ENCODE measurements at regions not wholly inside any gene's neighbourhood (a gene's known extent, or its start where the extent isn't known, plus 50 kb on each side); places are given as distances from the start of the nearest gene placed in this dataset.

- DNase-seq (no peak), ATAC-seq (ENCODE audit: poor library complexity) (peak; percentile 31)
- intact Hi-C loops (cut with DNase I), result no loop called here
These were observed 188.2 kb downstream of the ZFP36L2 start for GRCh38 chr2:43038034-43038695.

- intact Hi-C loops (cut with DNase I), result no loop called here
- DNase-seq (no peak), ATAC-seq (ENCODE audit: poor library complexity) (no peak)
These were observed 190.5 kb downstream of the ZFP36L2 start for GRCh38 chr2:43035922-43036321.

- intact Hi-C loops (cut with DNase I), result no loop called here
- DNase-seq (no peak), ATAC-seq (ENCODE audit: poor library complexity) (no peak)
These were observed 191.5 kb downstream of the ZFP36L2 start for GRCh38 chr2:43034921-43035320.

GRCh38 chr2:43034242-43034619 lies 192.2 kb downstream of the ZFP36L2 start:
- ATAC-seq (ENCODE audit: poor library complexity) (no peak), DNase-seq (no peak)
- intact Hi-C loops (cut with DNase I), result no loop called here

GRCh38 chr2:43033466-43034241 lies 192.8 kb downstream of the ZFP36L2 start:
- no peak for ATAC-seq (ENCODE audit: poor library complexity)
- DNase-seq, result no peak
- intact Hi-C loops (cut with DNase I), result no loop called here

GRCh38 chr2:43033016-43033270 lies 193.5 kb downstream of the ZFP36L2 start:
- no peak for ATAC-seq (ENCODE audit: poor library complexity)
- no peak for DNase-seq
- intact Hi-C loops (cut with DNase I), result no loop called here

- peak; percentile 81 for DNase-seq
- intact Hi-C loops (cut with DNase I), result no loop called here
- ATAC-seq (ENCODE audit: poor library complexity), result peak; percentile 89
These were observed 194.0 kb downstream of the ZFP36L2 start for GRCh38 chr2:43032213-43033015.

GRCh38 chr2:43031471-43032212 lies 194.8 kb downstream of the ZFP36L2 start:
- peak; percentile 7 for ATAC-seq (ENCODE audit: poor library complexity)

GRCh38 chr2:43030551-43031307 lies 195.7 kb downstream of the ZFP36L2 start:
- DNase-seq (no peak), ATAC-seq (ENCODE audit: poor library complexity) (no peak)
- intact Hi-C loops (cut with DNase I), result no loop called here

More at GRCh38 chr2:43031471-43032212, 194.8 kb downstream of the ZFP36L2 start:
- no peak for DNase-seq
- intact Hi-C loops (cut with DNase I), result no loop called here

- intact Hi-C loops (cut with DNase I), result no loop called here
These were observed 197.2 kb downstream of the ZFP36L2 start for GRCh38 chr2:43029186-43029585.

GRCh38 chr2:43028188-43028587 lies 198.2 kb downstream of the ZFP36L2 start:
- ATAC-seq (ENCODE audit: poor library complexity) (no peak), DNase-seq (no peak)
- intact Hi-C loops (cut with DNase I), result no loop called here

More at GRCh38 chr2:43029186-43029585, 197.2 kb downstream of the ZFP36L2 start:
- DNase-seq, result no peak
- no peak for ATAC-seq (ENCODE audit: poor library complexity)

GRCh38 chr2:43027097-43027873 lies 199.1 kb downstream of the ZFP36L2 start:
- ATAC-seq (ENCODE audit: poor library complexity) (peak; percentile 7), DNase-seq (no peak)
- intact Hi-C loops (cut with DNase I), result no loop called here

GRCh38 chr2:43026426-43027096 lies 199.8 kb downstream of the ZFP36L2 start:
- ATAC-seq (ENCODE audit: poor library complexity) (peak; percentile 11), DNase-seq (no peak)

GRCh38 chr2:43025709-43026295 lies 200.6 kb downstream of the ZFP36L2 start:
- intact Hi-C loops (cut with DNase I), result loop anchor here (2.0 kb wide), 1 partner anchor 205 kb away; no protein-coding TSS in a partner anchor
- DNase-seq (no peak), ATAC-seq (ENCODE audit: poor library complexity) (no peak)

More at GRCh38 chr2:43026426-43027096, 199.8 kb downstream of the ZFP36L2 start:
- intact Hi-C loops (cut with DNase I), result no loop called here

GRCh38 chr2:43024515-43025011 lies 201.8 kb downstream of the ZFP36L2 start:
- DNase-seq (peak; percentile 74), ATAC-seq (ENCODE audit: poor library complexity) (peak; percentile 76)
- intact Hi-C loops (cut with DNase I), result loop anchor here (2.0 kb wide), 1 partner anchor 206 kb away; no protein-coding TSS in a partner anchor

GRCh38 chr2:43023791-43024514 lies 202.5 kb downstream of the ZFP36L2 start:
- intact Hi-C loops (cut with DNase I), result loop anchor here (2.0 kb wide), 1 partner anchor 207 kb away; no protein-coding TSS in a partner anchor
- no peak for ATAC-seq (ENCODE audit: poor library complexity)
- no peak for DNase-seq

Data from Right ventricle myocardium superior (tissue), 1 donor.